DND-41 (cell line): ENCODE measurements at regions not wholly inside any gene's neighbourhood (a gene's known extent, or its start where the extent isn't known, plus 50 kb on each side); places are given as distances from the start of the nearest gene placed in this dataset.

Experiments
- ATAC-seq: fragments of 200-7000 bp; cut with Tn5 transposase; 3 replicates; pipeline ENCODE4 v1.9.1; 2021; ENCODE audit warnings: low read depth; ENCODE audit not compliant: insufficient read depth
- DNase-seq: peaks from one replicate; pipeline ENCODE4 v3.0.0-alpha.2; 2020
- H2AFZ ChIP-seq: 2 replicates; pipeline ENCODE4 v1.6.0; 2012; ENCODE audit warnings: low read depth, low read length
- H3K27ac ChIP-seq: 2 replicates; pipeline ENCODE4 v1.5.1; 2012; ENCODE audit warnings: low read length, inconsistent platforms
- H3K27me3 ChIP-seq: fragments of 200-600 bp; sonication (generic); 2 replicates; pipeline ENCODE4 v1.6.0; 2012; ENCODE audit warnings: low read length, mild to moderate bottlenecking, inconsistent platforms; ENCODE audit not compliant: insufficient read depth, poor library complexity
- H3K36me3 ChIP-seq: 2 replicates; pipeline ENCODE4 v1.5.1; 2012; ENCODE audit warnings: low read length, inconsistent platforms; ENCODE audit not compliant: insufficient read depth
- H3K4me1 ChIP-seq: 2 replicates; pipeline ENCODE4 v1.5.1; 2012; ENCODE audit warnings: mild to moderate bottlenecking, low read length; ENCODE audit not compliant: insufficient read depth
- H3K4me2 ChIP-seq: 2 replicates; pipeline ENCODE4 v1.6.0; 2012; ENCODE audit warnings: mild to moderate bottlenecking, moderate library complexity, low read length, inconsistent platforms; ENCODE audit not compliant: insufficient read depth
- H3K4me3 ChIP-seq, 2 experiments: fragments of 200-600 bp in 1 of 2; shearing (Covaris generic) in 1 of 2; 2 replicates each; pipeline ENCODE4 v1.5.1; 2012 to 2016; ENCODE audit warnings: inconsistent platforms in 2 of 2, low read length in 2 of 2, mild to moderate bottlenecking in 2 of 2, low read depth in 1 of 2, moderate library complexity in 1 of 2
- H3K79me2 ChIP-seq: 2 replicates; pipeline ENCODE4 v1.6.0; 2012; ENCODE audit warnings: low read length, inconsistent platforms; ENCODE audit not compliant: insufficient read depth
- H3K9ac ChIP-seq: 2 replicates; pipeline ENCODE4 v1.6.0; 2012; ENCODE audit warnings: low read depth, mild to moderate bottlenecking, inconsistent platforms, low read length, moderate library complexity
- H3K9me3 ChIP-seq: 2 replicates; pipeline ENCODE4 v1.5.1; 2012; ENCODE audit warnings: low read length, moderate library complexity, mild to moderate bottlenecking, inconsistent platforms; ENCODE audit not compliant: insufficient read depth, severe bottlenecking
- H4K20me1 ChIP-seq: 2 replicates; pipeline ENCODE4 v1.6.0; 2012; ENCODE audit warnings: low read length; ENCODE audit not compliant: insufficient read depth
- CTCF ChIP-seq: IDR thresholded peaks from 2 replicates; pipeline ENCODE4 v1.5.1; 2012; ENCODE audit warnings: borderline replicate concordance, low read length, moderate library complexity, mild to moderate bottlenecking; ENCODE audit not compliant: poor library complexity, severe bottlenecking; ENCODE audit errors: extremely low read depth
- EZH2 ChIP-seq: IDR thresholded peaks from 3 replicates; pipeline ENCODE4 v1.6.1; 2012; ENCODE audit warnings: borderline replicate concordance, low read depth, mild to moderate bottlenecking, moderate library complexity, low read length, inconsistent platforms; ENCODE audit not compliant: severe bottlenecking

DNA sequence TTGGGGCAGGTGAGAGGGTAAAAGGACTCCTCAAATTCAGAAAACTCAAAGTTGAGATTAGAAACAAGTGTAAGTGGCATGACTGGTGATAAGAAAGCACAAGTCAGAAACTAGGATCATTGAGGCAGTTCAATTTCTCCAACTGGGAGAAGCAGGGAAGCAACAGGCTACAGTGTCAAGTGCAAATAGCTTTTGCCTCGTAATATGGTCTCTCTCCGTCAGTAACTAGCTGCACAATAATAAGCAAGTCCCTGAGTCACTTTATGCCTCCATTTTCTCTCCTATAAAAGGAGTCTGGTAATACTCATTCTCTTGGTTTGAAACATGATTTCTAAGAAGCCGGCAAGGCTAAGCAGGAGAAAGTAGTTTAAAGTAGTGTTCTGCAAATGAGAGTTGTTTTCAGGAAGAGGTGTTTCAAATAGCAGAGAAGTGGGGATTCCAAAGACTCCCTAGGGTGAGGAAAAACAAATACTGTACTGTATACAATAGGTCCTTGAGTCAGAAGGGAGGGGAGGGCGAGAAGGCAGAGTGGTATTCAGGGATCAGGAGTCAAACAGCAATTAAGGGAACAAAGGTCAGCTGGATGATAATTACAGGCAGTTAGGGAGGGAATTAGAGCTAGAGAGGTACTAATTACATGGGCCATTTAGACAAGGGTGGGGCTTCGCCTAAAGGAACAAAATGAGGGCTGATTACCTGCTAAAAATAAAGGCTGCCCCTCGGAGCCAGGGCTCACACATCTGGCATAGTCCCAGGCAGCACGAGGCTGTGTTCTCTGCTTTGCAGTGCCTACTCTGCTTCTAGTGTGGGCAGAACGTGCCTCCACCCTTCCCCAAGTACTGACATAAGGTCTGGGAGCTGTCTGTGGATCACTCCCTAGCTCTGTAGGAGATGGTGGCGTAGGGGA, 96.0 kb upstream of the BDNF start:
- Histone ChIP-seq H3K27me3 (no peaks in the 10 kb centered on the region), H3K79me2 (no peaks in the 10 kb centered on the region), H3K4me2 (no peak overlapping the region), H2AFZ (no peak overlapping the region), H3K27ac (no peak overlapping the region), H3K9ac (no peak overlapping the region), H3K36me3 (no peaks in the 10 kb centered on the region), H3K4me1 (no peaks in the 10 kb centered on the region), H3K9me3 (no peaks in the 10 kb centered on the region), H4K20me1 (no peaks in the 10 kb centered on the region), H3K4me3 (no peak overlapping the region)
- no peak for TF ChIP-seq EZH2
- TF ChIP-seq CTCF: no peak
- ATAC-seq (no peak), DNase-seq (no peak)

- Histone ChIP-seq H3K79me2 (no peaks in the 10 kb centered on the region), H3K9me3 (no peaks in the 10 kb centered on the region), H3K4me3 (no peak overlapping the region), H3K36me3 (no peaks in the 10 kb centered on the region), H3K27ac (no peak overlapping the region), H3K9ac (no peak overlapping the region), H3K27me3 (no peaks in the 10 kb centered on the region), H3K4me2 (no peak overlapping the region), H2AFZ (no peak overlapping the region), H3K4me1 (no peaks in the 10 kb centered on the region), H4K20me1 (no peaks in the 10 kb centered on the region)
- DNase-seq (no peak), ATAC-seq (no peak)
- TF ChIP-seq CTCF: no peak
- no peak for TF ChIP-seq EZH2
Measured at GRCh38 chr11:27786864-27787263, 86.6 kb upstream of the BDNF start.

DNA sequence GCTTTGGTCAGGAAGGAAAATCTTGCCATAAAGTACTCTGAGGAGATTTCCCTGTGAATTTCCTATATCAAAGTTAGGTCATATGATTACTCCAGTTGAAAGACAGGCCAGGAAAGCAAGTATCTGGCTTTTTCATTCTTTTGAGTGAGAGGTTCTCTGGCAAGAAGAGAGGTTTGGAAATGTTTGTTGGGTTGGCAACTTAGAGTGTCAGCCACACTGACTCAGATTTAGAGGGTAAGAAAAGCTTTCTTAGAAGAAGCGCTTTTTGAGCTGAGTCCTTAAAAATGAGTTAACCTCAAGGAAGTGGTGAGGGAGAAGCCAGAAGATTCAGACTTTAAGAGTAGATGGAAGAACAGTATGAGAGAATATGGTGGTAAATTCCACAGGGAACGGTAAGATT, 86.1 kb upstream of the BDNF start:
- ATAC-seq (no peak), DNase-seq (no peak)
- H2AFZ ChIP-seq: no peak overlapping the region
- H3K4me2 ChIP-seq: no peak overlapping the region
- no peaks in the 10 kb centered on the region for H3K36me3 ChIP-seq
- H3K27ac ChIP-seq: no peak overlapping the region
- no peak overlapping the region for H3K4me3 ChIP-seq
- H3K9ac ChIP-seq: no peak overlapping the region
- H3K79me2 ChIP-seq: no peaks in the 10 kb centered on the region
- no peaks in the 10 kb centered on the region for H4K20me1 ChIP-seq
- H3K4me1 ChIP-seq: no peaks in the 10 kb centered on the region
- no peak for TF ChIP-seq EZH2
- no peak for TF ChIP-seq CTCF
- no peaks in the 10 kb centered on the region for H3K9me3 ChIP-seq
- no peaks in the 10 kb centered on the region for H3K27me3 ChIP-seq
